ENCODE measurements at regions not wholly inside any gene's neighbourhood (a gene's known extent, or its start where the extent isn't known, plus 50 kb on each side); places are given as distances from the start of the nearest gene placed in this dataset.

DNA sequence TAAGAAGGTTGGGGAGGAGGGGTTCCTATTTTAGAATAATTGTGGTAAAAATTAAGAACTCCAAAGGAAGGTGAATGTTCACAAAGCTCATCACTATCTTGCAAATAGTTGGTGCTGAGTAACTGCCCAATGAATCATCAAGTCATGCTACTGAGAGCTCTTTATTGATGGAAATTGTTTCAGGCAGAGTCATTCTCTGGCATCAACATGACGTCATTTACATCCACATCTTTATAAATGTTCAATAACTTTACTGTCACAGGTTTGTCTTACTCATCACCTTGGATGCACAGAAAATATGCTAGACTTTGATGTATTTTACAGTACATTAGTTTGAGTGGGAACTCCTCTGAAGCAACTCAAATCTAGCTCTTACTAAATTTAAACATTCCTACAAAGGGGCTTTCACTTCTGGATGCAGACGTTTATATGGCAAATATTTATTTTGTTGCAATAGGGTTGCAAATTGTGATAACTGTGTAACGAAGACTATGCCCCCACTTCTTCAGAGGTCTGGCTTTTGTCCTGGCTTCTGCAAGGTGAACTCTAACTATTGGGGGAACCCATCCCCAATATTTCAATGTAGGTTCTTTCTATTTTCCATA, 273.7 kb upstream of the AJAP1 start:
- no peak for ATAC-seq
- H3K9me3 ChIP-seq: peaks cover 0 to 30% (median 0%) of the 10 kb centered on the region in 3 donors
- H3K4me1 ChIP-seq: no peaks in the 10 kb centered on the region
- TF ChIP-seq, protein P1, sequence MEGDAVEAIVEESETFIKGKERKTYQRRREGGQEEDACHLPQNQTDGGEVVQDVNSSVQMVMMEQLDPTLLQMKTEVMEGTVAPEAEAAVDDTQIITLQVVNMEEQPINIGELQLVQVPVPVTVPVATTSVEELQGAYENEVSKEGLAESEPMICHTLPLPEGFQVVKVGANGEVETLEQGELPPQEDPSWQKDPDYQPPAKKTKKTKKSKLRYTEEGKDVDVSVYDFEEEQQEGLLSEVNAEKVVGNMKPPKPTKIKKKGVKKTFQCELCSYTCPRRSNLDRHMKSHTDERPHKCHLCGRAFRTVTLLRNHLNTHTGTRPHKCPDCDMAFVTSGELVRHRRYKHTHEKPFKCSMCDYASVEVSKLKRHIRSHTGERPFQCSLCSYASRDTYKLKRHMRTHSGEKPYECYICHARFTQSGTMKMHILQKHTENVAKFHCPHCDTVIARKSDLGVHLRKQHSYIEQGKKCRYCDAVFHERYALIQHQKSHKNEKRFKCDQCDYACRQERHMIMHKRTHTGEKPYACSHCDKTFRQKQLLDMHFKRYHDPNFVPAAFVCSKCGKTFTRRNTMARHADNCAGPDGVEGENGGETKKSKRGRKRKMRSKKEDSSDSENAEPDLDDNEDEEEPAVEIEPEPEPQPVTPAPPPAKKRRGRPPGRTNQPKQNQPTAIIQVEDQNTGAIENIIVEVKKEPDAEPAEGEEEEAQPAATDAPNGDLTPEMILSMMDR (IDR thresholded peaks at IDR 0.05): no peak
- no peak for TF ChIP-seq POLR2A (IDR thresholded peaks at IDR 0.05)
- TF ChIP-seq POLR2AphosphoS5 (IDR thresholded peaks at IDR 0.05): no peak
- no peak for TF ChIP-seq EP300 (IDR thresholded peaks at IDR 0.05)
- WGBS, 2 donors (ENCODE audit: low coverage in 1 of 2): 35 to 55% methylated on average over 3 of the region's 3 CpGs
- H3K36me3 ChIP-seq: no peaks in the 10 kb centered on the region
- peaks cover 11% of the 10 kb centered on the region for H3K27me3 ChIP-seq
- H3K4me3 ChIP-seq: no peak overlapping the region
- H3K27ac ChIP-seq: no peak overlapping the region

DNA sequence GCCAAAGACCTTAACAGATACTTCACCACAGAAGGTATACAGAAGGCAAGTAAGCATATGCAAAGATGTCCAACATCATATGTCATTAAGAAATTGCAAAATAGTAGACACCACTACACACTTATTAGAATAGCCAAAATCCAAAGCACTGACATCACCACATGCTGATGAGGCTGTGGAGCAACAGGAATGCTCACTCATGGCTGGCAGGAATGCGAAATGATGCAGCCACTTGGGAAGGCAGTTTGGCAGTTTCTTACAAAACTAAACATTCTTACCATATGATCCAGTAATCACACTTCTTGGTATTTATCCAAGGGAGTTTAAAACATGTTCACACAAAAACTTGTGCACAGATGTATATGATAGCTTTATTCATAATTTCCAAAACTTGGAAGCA, 261.2 kb upstream of the AJAP1 start:
- ATAC-seq: no peak
- H3K27me3 ChIP-seq: peaks cover 20% of the 10 kb centered on the region
- TF ChIP-seq EP300 (IDR thresholded peaks at IDR 0.05) (no peak), POLR2A (IDR thresholded peaks at IDR 0.05) (no peak), POLR2AphosphoS5 (IDR thresholded peaks at IDR 0.05) (no peak)
- TF ChIP-seq, protein P1 (IDR thresholded peaks at IDR 0.05): no peak
- H3K9me3 ChIP-seq: peaks cover 0 to 34% (median 0%) of the 10 kb centered on the region in 3 donors
- H3K4me1 ChIP-seq: no peaks in the 10 kb centered on the region
- H3K27ac ChIP-seq: no peak overlapping the region
- 0 to 36% methylated on average over 1 of the region's 1 CpG for WGBS, 2 donors (ENCODE audit: low coverage in 1 of 2)
- H3K36me3 ChIP-seq: no peaks in the 10 kb centered on the region
- H3K4me3 ChIP-seq: no peak overlapping the region

DNA sequence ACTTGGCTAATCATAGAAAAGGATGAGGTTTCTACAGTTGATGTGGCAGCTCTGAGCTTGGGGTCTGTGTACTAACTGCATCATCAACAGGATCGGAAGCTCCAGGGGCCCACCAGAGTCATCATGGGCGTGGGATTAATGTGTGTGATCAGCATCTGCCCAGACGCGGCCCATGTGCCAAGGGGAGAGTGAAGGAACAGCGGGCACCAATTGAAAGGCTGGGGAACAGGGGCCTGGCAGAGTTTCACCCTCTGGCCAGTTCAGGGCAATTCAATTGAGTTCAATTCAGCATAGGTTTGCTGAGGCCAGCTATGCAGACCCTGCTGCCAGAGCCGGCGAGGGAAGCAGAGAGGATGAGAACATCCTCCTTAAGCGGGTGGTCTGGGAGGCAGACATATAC, 260.0 kb upstream of the AJAP1 start:
- Histone ChIP-seq H3K9me3 (peaks cover 0 to 34% (median 0%) of the 10 kb centered on the region in 3 donors), H3K27me3 (peaks cover 14% of the 10 kb centered on the region), H3K36me3 (no peaks in the 10 kb centered on the region), H3K4me3 (no peak overlapping the region), H3K27ac (no peak overlapping the region), H3K4me1 (no peaks in the 10 kb centered on the region)
- WGBS, 2 donors (ENCODE audit: low coverage in 1 of 2): 90% methylated on average over 2 of the region's 8 CpGs; no CpG with 5 or more reads in 1 of the 2 donors
- TF ChIP-seq, protein P1 (IDR thresholded peaks at IDR 0.05): no peak
- TF ChIP-seq POLR2AphosphoS5 (IDR thresholded peaks at IDR 0.05) (no peak), EP300 (IDR thresholded peaks at IDR 0.05) (no peak), POLR2A (IDR thresholded peaks at IDR 0.05) (no peak)
- no peak for ATAC-seq

DNA sequence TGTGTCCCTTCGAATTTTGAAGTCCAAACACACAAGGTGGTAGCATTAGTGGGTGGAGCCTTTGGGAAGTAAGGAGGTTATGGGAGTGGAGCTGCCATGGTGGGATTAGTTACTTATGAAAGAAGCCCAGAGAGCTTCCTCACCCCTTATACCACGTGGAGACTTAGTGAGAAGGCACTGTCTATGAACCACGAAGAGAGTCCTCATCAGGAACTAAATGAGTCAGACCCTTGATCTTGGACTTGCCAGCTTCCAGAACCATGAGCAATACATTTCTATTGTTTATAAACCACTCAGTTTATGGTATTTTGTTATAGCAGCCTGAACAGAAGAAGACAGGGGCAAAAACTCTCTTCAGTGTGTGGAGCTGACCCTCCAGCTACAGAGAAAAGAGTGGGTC, 259.3 kb upstream of the AJAP1 start:
- TF ChIP-seq POLR2AphosphoS5 (IDR thresholded peaks at IDR 0.05) (no peak), EP300 (IDR thresholded peaks at IDR 0.05) (no peak), POLR2A (IDR thresholded peaks at IDR 0.05) (no peak)
- TF ChIP-seq, protein P1 (IDR thresholded peaks at IDR 0.05): no peak
- Histone ChIP-seq H3K4me3 (no peak overlapping the region), H3K9me3 (peaks cover 0 to 30% (median 0%) of the 10 kb centered on the region in 3 donors), H3K36me3 (no peaks in the 10 kb centered on the region), H3K27me3 (peaks cover 20% of the 10 kb centered on the region), H3K4me1 (no peaks in the 10 kb centered on the region), H3K27ac (no peak overlapping the region)
- no peak for ATAC-seq
- WGBS, 2 donors (ENCODE audit: low coverage in 1 of 2): 51 to 76% methylated on average over 2 to 3 of the region's 3 CpGs

DNA sequence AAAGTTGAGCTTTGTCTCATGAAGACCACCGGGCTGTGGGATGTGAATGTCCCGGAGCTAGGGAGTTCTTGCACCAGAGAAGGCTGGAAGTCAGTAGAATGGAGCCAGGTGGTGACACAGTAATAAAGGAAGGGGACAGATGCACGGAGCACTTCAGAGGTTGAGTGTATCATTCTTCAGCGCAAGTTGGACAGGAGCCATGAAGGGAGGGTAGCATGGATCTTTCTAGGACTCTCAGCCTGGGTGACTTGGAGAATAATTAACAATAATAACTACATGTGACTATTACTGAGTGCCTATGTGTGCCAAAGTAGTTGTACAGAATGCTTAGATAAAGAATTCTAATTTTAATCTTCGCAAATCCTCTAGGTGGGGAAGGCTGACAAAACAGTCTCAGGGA, 258.7 kb upstream of the AJAP1 start:
- no peaks in the 10 kb centered on the region for H3K36me3 ChIP-seq
- no peaks in the 10 kb centered on the region for H3K4me1 ChIP-seq
- TF ChIP-seq POLR2AphosphoS5 (IDR thresholded peaks at IDR 0.05) (no peak), EP300 (IDR thresholded peaks at IDR 0.05) (no peak), POLR2A (IDR thresholded peaks at IDR 0.05) (no peak)
- TF ChIP-seq, protein P1 (IDR thresholded peaks at IDR 0.05): no peak
- peaks cover 25% of the 10 kb centered on the region for H3K27me3 ChIP-seq
- 83% methylated on average over 3 to 5 of the region's 5 CpGs for WGBS, 2 donors (ENCODE audit: low coverage in 1 of 2)
- peaks cover 0 to 30% (median 0%) of the 10 kb centered on the region in 3 donors for H3K9me3 ChIP-seq
- no peak overlapping the region for H3K4me3 ChIP-seq
- ATAC-seq: no peak
- H3K27ac ChIP-seq: no peak overlapping the region
